H1 (cell line): ENCODE measurements at regions not wholly inside any gene's neighbourhood (a gene's known extent, or its start where the extent isn't known, plus 50 kb on each side); places are given as distances from the start of the nearest gene placed in this dataset.

Source experiments
- CTCF ChIA-PET: fragments of 300-600 bp; sonication (Branson Sonifier 250); formaldehyde crosslinking; loops from one replicate; lab custom pipeline; 2021; ENCODE audit not compliant: partially characterized antibody; lab: Charles Lee
- POLR2A ChIA-PET: fragments of 300-600 bp; sonication (Branson Sonifier 250); formaldehyde crosslinking; loops from one replicate; lab custom pipeline; 2021; ENCODE audit warnings: inconsistent platforms; ENCODE audit not compliant: partially characterized antibody; lab: Charles Lee
- DNase-seq, 2 experiments: peaks; one replicate each; pipeline versions ENCODE4 v3.0.0 to v3.0.0-alpha.2; 2010 to 2022; ENCODE audit warnings: low spot score in 2 of 2, low read depth in 1 of 2, mixed read lengths in 1 of 2
- FAIRE-seq: peaks from 2 replicates; lab custom pipeline; 2011; peaks lifted over from hg19 to GRCh38; lab: Jason Lieb, UNC
- H2AFZ ChIP-seq: 2 replicates; pipeline ENCODE4 v1.8.1; 2012; ENCODE audit warnings: low read length, inconsistent platforms
- H2AK5ac ChIP-seq: 2 replicates; pipeline ENCODE4 v1.6.1; 2013; ENCODE audit warnings: low read depth, low read length
- H2BK120ac ChIP-seq: replicated peaks from 2 replicates; pipeline ENCODE3; 2013; ENCODE audit warnings: low read depth, low read length, inconsistent platforms
- H2BK12ac ChIP-seq: 2 replicates; pipeline ENCODE4 v1.6.1; 2013; ENCODE audit warnings: low read depth, low read length
- H2BK15ac ChIP-seq: 2 replicates; pipeline ENCODE4 v1.6.1; 2013; ENCODE audit warnings: low read length
- H2BK20ac ChIP-seq: 2 replicates; pipeline ENCODE4 v1.6.1; 2013; ENCODE audit warnings: low read length
- H2BK5ac ChIP-seq: 2 replicates; pipeline ENCODE4 v1.6.1; 2013; ENCODE audit warnings: low read depth, low read length
- H3K14ac ChIP-seq: 2 replicates; pipeline ENCODE4 v1.6.1; 2013; ENCODE audit warnings: inconsistent platforms; ENCODE audit not compliant: insufficient read length
- H3K18ac ChIP-seq: 2 replicates; pipeline ENCODE4 v1.6.1; 2013; ENCODE audit warnings: low read length; ENCODE audit errors: extremely low read depth
- H3K23ac ChIP-seq: 2 replicates; pipeline ENCODE4 v1.6.1; 2013; ENCODE audit warnings: inconsistent platforms; ENCODE audit not compliant: insufficient read length
- H3K23me2 ChIP-seq: 2 replicates; pipeline ENCODE4 v1.6.1; 2013; ENCODE audit warnings: low read depth, low read length
- H3K27ac ChIP-seq: 2 replicates; pipeline ENCODE4 v1.6.1; 2011; ENCODE audit warnings: low read depth, low read length, inconsistent platforms
- H3K27me3 ChIP-seq, 4 experiments: replicated peaks in 1 of 4; 1 replicate in 1 of 4; 2 replicates in 3 of 4; pipeline versions ENCODE4 v1.6.1 to v1.8.1; 2011 to 2013; ENCODE audit warnings: low read length in 3 of 4, mild to moderate bottlenecking in 3 of 4, inconsistent platforms in 2 of 4, mixed read lengths in 2 of 4, moderate library complexity in 1 of 4; ENCODE audit not compliant: control insufficient read depth in 3 of 4, insufficient read depth in 3 of 4; ENCODE audit errors: extremely low read depth in 1 of 4
- H3K36me3 ChIP-seq, 4 experiments: 2 replicates each; pipeline versions ENCODE4 v1.6.1 to v1.8.1; 2011 to 2013; ENCODE audit warnings: mild to moderate bottlenecking in 4 of 4, low read length in 3 of 4, moderate library complexity in 2 of 4, control low read depth in 1 of 4, inconsistent platforms in 1 of 4; ENCODE audit not compliant: insufficient read depth in 4 of 4, control insufficient read depth in 2 of 4
- H3K4ac ChIP-seq: replicated peaks from 2 replicates; pipeline ENCODE3; 2013; ENCODE audit warnings: low read length, low read depth, mixed read lengths, inconsistent platforms; ENCODE audit not compliant: insufficient read length
- H3K4me1 ChIP-seq, 4 experiments: replicated peaks in 1 of 4; 1 replicate in 1 of 4; 2 replicates in 3 of 4; pipeline versions ENCODE4 v1.6.1 to v1.8.1; 2011 to 2013; ENCODE audit warnings: low read length in 3 of 4, inconsistent platforms in 2 of 4, mixed read lengths in 1 of 4; ENCODE audit not compliant: insufficient read depth in 4 of 4, control insufficient read depth in 3 of 4
- H3K4me2 ChIP-seq, 2 experiments: 2 replicates each; pipeline versions ENCODE4 v1.6.1 to v1.8.1; 2011 to 2013; ENCODE audit warnings: low read depth in 2 of 2, low read length in 2 of 2, control low read depth in 1 of 2, inconsistent platforms in 1 of 2, mild to moderate bottlenecking in 1 of 2; ENCODE audit not compliant: insufficient read depth in 1 of 2
- H3K4me3 ChIP-seq, 4 experiments: fragments of 200-600, 300-600 bp in 1 of 4; sonication (generic), shearing (Covaris generic), sonication (Bioruptor Twin) in 1 of 4; 2 replicates each; pipeline versions ENCODE4 v1.5.1 to v1.8.1; 2011 to 2016; ENCODE audit warnings: low read length in 4 of 4, low read depth in 3 of 4, control low read depth in 2 of 4, inconsistent platforms in 2 of 4, mild to moderate bottlenecking in 2 of 4, mixed read lengths in 1 of 4, moderate library complexity in 1 of 4; ENCODE audit not compliant: insufficient read depth in 2 of 4; ENCODE audit errors: extremely low read depth in 1 of 4
- H3K56ac ChIP-seq: replicated peaks from 2 replicates; pipeline ENCODE3; 2013; ENCODE audit warnings: low read depth, mild to moderate bottlenecking, mixed read lengths, low read length, inconsistent platforms; ENCODE audit not compliant: insufficient read length
- H3K79me1 ChIP-seq: 2 replicates; pipeline ENCODE4 v1.6.1; 2013; ENCODE audit warnings: low read depth, low read length, control low read depth
- H3K79me2 ChIP-seq, 2 experiments: 2 replicates each; pipeline versions ENCODE4 v1.6.1 to v1.8.1; 2012 to 2013; ENCODE audit warnings: low read length in 2 of 2, mild to moderate bottlenecking in 2 of 2, inconsistent platforms in 1 of 2; ENCODE audit not compliant: insufficient read depth in 2 of 2, control insufficient read depth in 1 of 2
- H3K9ac ChIP-seq, 4 experiments: replicated peaks in 1 of 4; 1 replicate in 1 of 4; 2 replicates in 3 of 4; pipeline versions ENCODE4 v1.6.1 to v1.8.1; 2011 to 2013; ENCODE audit warnings: low read depth in 3 of 4, low read length in 3 of 4, control low read depth in 2 of 4, mild to moderate bottlenecking in 2 of 4, moderate library complexity in 2 of 4, inconsistent platforms in 1 of 4; ENCODE audit errors: extremely low read depth in 1 of 4
- H3K9me3 ChIP-seq, 2 experiments: 2 replicates each; pipeline versions ENCODE4 v1.6.1 to v1.8.1; 2012 to 2013; ENCODE audit warnings: mild to moderate bottlenecking in 2 of 2, moderate library complexity in 2 of 2, control low read depth in 1 of 2, inconsistent platforms in 1 of 2, low read depth in 1 of 2, low read length in 1 of 2, mixed read lengths in 1 of 2; ENCODE audit not compliant: insufficient read depth in 2 of 2
- H4K20me1 ChIP-seq, 2 experiments: replicated peaks in 1 of 2; 2 replicates each; pipeline versions ENCODE3 to v1.8.1; 2011 to 2013; ENCODE audit warnings: inconsistent platforms in 2 of 2, low read length in 2 of 2, mild to moderate bottlenecking in 1 of 2; ENCODE audit not compliant: insufficient read depth in 2 of 2, control insufficient read depth in 1 of 2
- H4K5ac ChIP-seq: 2 replicates; pipeline ENCODE4 v1.6.1; 2013; ENCODE audit warnings: low read length, low read depth, mixed read lengths, inconsistent platforms; ENCODE audit not compliant: insufficient read length
- H4K8ac ChIP-seq: 2 replicates; pipeline ENCODE4 v1.8.0; 2013; ENCODE audit warnings: mild to moderate bottlenecking, moderate library complexity, low read length, inconsistent platforms; ENCODE audit not compliant: insufficient read depth; ENCODE audit errors: extremely low read depth
- H4K91ac ChIP-seq: replicated peaks from 2 replicates; pipeline ENCODE3; 2013; ENCODE audit warnings: low read length, mixed read lengths, inconsistent platforms; ENCODE audit not compliant: insufficient read length
- ATF3 ChIP-seq: IDR thresholded peaks from 2 replicates; pipeline ENCODE4 v1.6.1; 2011; ENCODE audit warnings: low read depth, mild to moderate bottlenecking, low read length; ENCODE audit not compliant: insufficient read depth
- CTBP2 ChIP-seq: IDR thresholded peaks from 2 replicates; pipeline ENCODE4 v1.7.0; 2011; ENCODE audit warnings: borderline replicate concordance, mild to moderate bottlenecking, moderate library complexity, mixed read lengths, low read length; ENCODE audit not compliant: insufficient read depth, insufficient read length
- EGR1 ChIP-seq: IDR thresholded peaks from 2 replicates; pipeline ENCODE4 v1.6.1; 2011; ENCODE audit warnings: low read depth, low read length, borderline replicate concordance
- EZH2 ChIP-seq: fragments of 200-600 bp; sonication (generic); IDR thresholded peaks from 2 replicates; pipeline ENCODE4 v1.7.1; 2012; ENCODE audit warnings: low read depth, mild to moderate bottlenecking, moderate library complexity, low read length, inconsistent platforms; ENCODE audit not compliant: severe bottlenecking
- JUN ChIP-seq: IDR thresholded peaks from 2 replicates; pipeline ENCODE4 v1.6.1; 2011; ENCODE audit warnings: low read depth, mild to moderate bottlenecking, improper control_type of control experiment, low read length
- JUND ChIP-seq: IDR thresholded peaks from 2 replicates; pipeline ENCODE4 v1.6.1; 2011; ENCODE audit warnings: mild to moderate bottlenecking, improper control_type of control experiment, low read length
- RBBP5 ChIP-seq: IDR thresholded peaks from 2 replicates; pipeline ENCODE4 v1.7.1; 2012; ENCODE audit warnings: low read depth, mild to moderate bottlenecking, inconsistent platforms, low read length, moderate library complexity, borderline replicate concordance
- SIN3A ChIP-seq, 2 experiments: IDR thresholded peaks in 1 of 2; conservative IDR thresholded peaks in 1 of 2; 2 replicates each; pipeline ENCODE4 v1.6.1; 2011 to 2012; ENCODE audit warnings: low read length in 2 of 2, improper control_type of control experiment in 1 of 2, low read depth in 1 of 2, mild to moderate bottlenecking in 1 of 2
- WGBS, 2 experiments: shearing (Covaris generic) in 1 of 2; methylation state at CpG; one replicate each; pipeline versions ENCODE4 v1.1.6 to v1.1.7; 2013 to 2015; ENCODE audit warnings: low lambda C conversion rate in 2 of 2, mixed read lengths in 2 of 2, inconsistent platforms in 1 of 2, low coverage in 1 of 2, missing lambda C conversion rate in 1 of 2; ENCODE audit not compliant: insufficient replicate concordance in 2 of 2, insufficient coverage in 1 of 2, insufficient read length in 1 of 2; ENCODE audit errors: extremely low coverage in 1 of 2, missing lambda C conversion rate in 1 of 2; 5-methylcytosine and 5-hydroxymethylcytosine counted together

DNA sequence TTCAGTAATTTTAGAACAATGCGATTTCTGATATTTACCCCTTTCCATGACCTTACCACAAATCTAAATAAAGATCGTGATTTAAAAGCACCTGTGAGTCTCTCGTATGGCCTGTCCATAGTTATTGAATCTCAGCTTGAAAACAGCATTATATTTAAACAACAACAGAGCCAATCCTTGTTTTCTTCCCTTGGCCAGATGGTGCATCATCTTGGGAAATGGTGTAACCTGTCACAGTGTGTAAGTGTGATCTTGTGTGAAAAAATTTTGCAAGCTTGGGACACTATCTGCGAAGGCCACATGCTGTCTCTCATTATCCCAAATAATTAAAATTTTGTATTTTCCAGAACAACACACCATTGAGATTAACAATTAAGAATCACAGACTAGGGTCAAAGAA, 262.7 kb upstream of the SPHKAP start:
- no peaks in the 10 kb centered on the region for H3K4me1 ChIP-seq
- no peak overlapping the region for H2AK5ac ChIP-seq
- H4K91ac ChIP-seq: no peak overlapping the region
- no peak overlapping the region for H3K4me3 ChIP-seq
- POLR2A ChIA-PET: no interaction called here
- CTCF ChIA-PET: no interaction called here
- H3K27me3 ChIP-seq: no peaks in the 10 kb centered on the region
- H2BK120ac ChIP-seq: no peak overlapping the region
- no peak overlapping the region for H4K8ac ChIP-seq
- WGBS, 2 experiments: 90% methylated on average over 4 of the region's 4 CpGs; no CpG with 5 or more reads in 1 of the 2 experiments
- no peak overlapping the region for H3K4ac ChIP-seq
- no peak overlapping the region for H2AFZ ChIP-seq
- DNase-seq (no peak), FAIRE-seq (no peak)
- H3K9me3 ChIP-seq: no peaks in the 10 kb centered on the region
- no peak overlapping the region for H4K5ac ChIP-seq
- no peaks in the 10 kb centered on the region for H3K36me3 ChIP-seq
- no peak overlapping the region for H2BK20ac ChIP-seq
- H3K23ac ChIP-seq: no peak overlapping the region
- H3K79me2 ChIP-seq: no peaks in the 10 kb centered on the region
- no peaks in the 10 kb centered on the region for H3K79me1 ChIP-seq
- H3K27ac ChIP-seq: no peak overlapping the region
- no peak overlapping the region for H3K9ac ChIP-seq
- H3K4me2 ChIP-seq: no peak overlapping the region
- no peak overlapping the region for H3K14ac ChIP-seq
- no peaks in the 10 kb centered on the region for H3K23me2 ChIP-seq
- H2BK12ac ChIP-seq: no peak overlapping the region
- H3K56ac ChIP-seq: no peak overlapping the region
- no peaks in the 10 kb centered on the region for H4K20me1 ChIP-seq
- H3K18ac ChIP-seq: no peak overlapping the region
- no peak overlapping the region for H2BK15ac ChIP-seq
- H2BK5ac ChIP-seq: no peak overlapping the region
- TF ChIP-seq EZH2 (no peak), CTBP2 (no peak), JUN (no peak), RBBP5 (no peak), SIN3A (conservative IDR thresholded peaks at IDR 0.05 in 1 of 2, IDR thresholded peaks at IDR 0.05 in 1 of 2; ENCODE audit: low read depth in 1 of 2, low read length in 2 of 2) (no peak), JUND (no peak), EGR1 (no peak), ATF3 (no peak)
